ENCODE measurements at regions not wholly inside any gene's neighbourhood (a gene's known extent, or its start where the extent isn't known, plus 50 kb on each side); places are given as distances from the start of the nearest gene placed in this dataset.

GRCh38 chr4:71094201-71094600, 100.8 kb downstream of the DCK start:
- no peak for TF ChIP-seq CTCF (IDR thresholded peaks at IDR 0.05)
- no peak for TF ChIP-seq POLR2A (IDR thresholded peaks at IDR 0.05)
